H1 (cell line): ENCODE measurements at regions not wholly inside any gene's neighbourhood (a gene's known extent, or its start where the extent isn't known, plus 50 kb on each side); places are given as distances from the start of the nearest gene placed in this dataset.

Experiments
- CBX5 ChIP-seq: fragments of 300-800, 300-1000 bp; sonication (generic); IDR thresholded peaks from 2 replicates; pipeline ENCODE4 v1.7.1; 2016; ENCODE audit warnings: antibody characterized with exemption, low read length, low read depth
- CEBPB ChIP-seq: IDR thresholded peaks from 2 replicates; pipeline ENCODE4 v1.6.1; 2012; ENCODE audit warnings: low read depth, low read length
- CHD1 ChIP-seq: IDR thresholded peaks from 2 replicates; pipeline ENCODE4 v1.6.1; 2012; ENCODE audit warnings: low read depth, low read length, improper control_type of control experiment
- CREB1 ChIP-seq: IDR thresholded peaks from 2 replicates; pipeline ENCODE4 v1.6.1; 2012; ENCODE audit warnings: inconsistent platforms
- EGR1 ChIP-seq: IDR thresholded peaks from 2 replicates; pipeline ENCODE4 v1.6.1; 2011; ENCODE audit warnings: low read depth, low read length, borderline replicate concordance
- EZH2 ChIP-seq: fragments of 200-600 bp; sonication (generic); IDR thresholded peaks from 2 replicates; pipeline ENCODE4 v1.7.1; 2012; ENCODE audit warnings: low read depth, mild to moderate bottlenecking, moderate library complexity, low read length, inconsistent platforms; ENCODE audit not compliant: severe bottlenecking
- PHF8 ChIP-seq: fragments of 200-600 bp; sonication (generic); conservative IDR thresholded peaks from 2 replicates; pipeline ENCODE4 v1.7.1; 2012; ENCODE audit warnings: low read depth, mild to moderate bottlenecking, inconsistent platforms, low read length, moderate library complexity
- RAD21 ChIP-seq, 2 experiments: IDR thresholded peaks in 1 of 2; conservative IDR thresholded peaks in 1 of 2; 2 replicates each; pipeline ENCODE4 v1.6.1; 2011; ENCODE audit warnings: low read depth in 2 of 2, low read length in 2 of 2, improper control_type of control experiment in 1 of 2, inconsistent platforms in 1 of 2, mild to moderate bottlenecking in 1 of 2, moderate library complexity in 1 of 2
- SIRT6 ChIP-seq: IDR thresholded peaks from one replicate; pipeline ENCODE4 v1.7.1; 2012; ENCODE audit warnings: low read length, inconsistent platforms
- SP1 ChIP-seq: IDR thresholded peaks from 2 replicates; pipeline ENCODE4 v1.6.1; 2011; ENCODE audit warnings: low read depth, low read length
- SP2 ChIP-seq: IDR thresholded peaks from 2 replicates; pipeline ENCODE4 v1.6.1; 2012; ENCODE audit warnings: mild to moderate bottlenecking, low read length, inconsistent platforms
- TCF12 ChIP-seq: IDR thresholded peaks from 2 replicates; pipeline ENCODE4 v1.6.1; 2011; ENCODE audit warnings: low read depth, mild to moderate bottlenecking, low read length
- TF ChIP-seq, protein P1 (sequence below): fragments of 300-600 bp; sonication (generic); IDR thresholded peaks from 2 replicates; pipeline ENCODE4 v1.7.1; 2012; ENCODE audit warnings: low read length, moderate library complexity, mild to moderate bottlenecking, inconsistent platforms; ENCODE audit not compliant: insufficient replicate concordance

DNA sequence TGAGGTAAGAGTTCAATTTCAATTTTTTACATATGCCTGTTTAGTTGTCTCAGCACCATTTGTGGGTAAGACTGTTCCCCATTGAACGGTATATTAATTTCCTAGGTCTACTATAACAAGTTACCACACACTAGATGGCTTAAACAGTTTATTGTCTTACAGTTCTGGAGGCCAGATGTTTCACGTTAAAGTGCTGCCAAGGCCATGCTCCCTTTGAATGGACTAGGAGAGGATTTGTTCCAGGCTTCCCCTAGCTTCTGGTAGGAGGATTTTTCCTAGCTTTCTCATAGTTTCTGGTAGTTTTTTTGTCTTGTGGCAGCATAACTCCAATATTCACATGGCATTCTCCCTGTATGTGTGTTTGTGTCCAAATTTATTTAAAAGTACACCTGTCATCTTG lies 149.3 kb upstream of the CYSLTR1 start (continued):
- TF ChIP-seq, protein P1, sequence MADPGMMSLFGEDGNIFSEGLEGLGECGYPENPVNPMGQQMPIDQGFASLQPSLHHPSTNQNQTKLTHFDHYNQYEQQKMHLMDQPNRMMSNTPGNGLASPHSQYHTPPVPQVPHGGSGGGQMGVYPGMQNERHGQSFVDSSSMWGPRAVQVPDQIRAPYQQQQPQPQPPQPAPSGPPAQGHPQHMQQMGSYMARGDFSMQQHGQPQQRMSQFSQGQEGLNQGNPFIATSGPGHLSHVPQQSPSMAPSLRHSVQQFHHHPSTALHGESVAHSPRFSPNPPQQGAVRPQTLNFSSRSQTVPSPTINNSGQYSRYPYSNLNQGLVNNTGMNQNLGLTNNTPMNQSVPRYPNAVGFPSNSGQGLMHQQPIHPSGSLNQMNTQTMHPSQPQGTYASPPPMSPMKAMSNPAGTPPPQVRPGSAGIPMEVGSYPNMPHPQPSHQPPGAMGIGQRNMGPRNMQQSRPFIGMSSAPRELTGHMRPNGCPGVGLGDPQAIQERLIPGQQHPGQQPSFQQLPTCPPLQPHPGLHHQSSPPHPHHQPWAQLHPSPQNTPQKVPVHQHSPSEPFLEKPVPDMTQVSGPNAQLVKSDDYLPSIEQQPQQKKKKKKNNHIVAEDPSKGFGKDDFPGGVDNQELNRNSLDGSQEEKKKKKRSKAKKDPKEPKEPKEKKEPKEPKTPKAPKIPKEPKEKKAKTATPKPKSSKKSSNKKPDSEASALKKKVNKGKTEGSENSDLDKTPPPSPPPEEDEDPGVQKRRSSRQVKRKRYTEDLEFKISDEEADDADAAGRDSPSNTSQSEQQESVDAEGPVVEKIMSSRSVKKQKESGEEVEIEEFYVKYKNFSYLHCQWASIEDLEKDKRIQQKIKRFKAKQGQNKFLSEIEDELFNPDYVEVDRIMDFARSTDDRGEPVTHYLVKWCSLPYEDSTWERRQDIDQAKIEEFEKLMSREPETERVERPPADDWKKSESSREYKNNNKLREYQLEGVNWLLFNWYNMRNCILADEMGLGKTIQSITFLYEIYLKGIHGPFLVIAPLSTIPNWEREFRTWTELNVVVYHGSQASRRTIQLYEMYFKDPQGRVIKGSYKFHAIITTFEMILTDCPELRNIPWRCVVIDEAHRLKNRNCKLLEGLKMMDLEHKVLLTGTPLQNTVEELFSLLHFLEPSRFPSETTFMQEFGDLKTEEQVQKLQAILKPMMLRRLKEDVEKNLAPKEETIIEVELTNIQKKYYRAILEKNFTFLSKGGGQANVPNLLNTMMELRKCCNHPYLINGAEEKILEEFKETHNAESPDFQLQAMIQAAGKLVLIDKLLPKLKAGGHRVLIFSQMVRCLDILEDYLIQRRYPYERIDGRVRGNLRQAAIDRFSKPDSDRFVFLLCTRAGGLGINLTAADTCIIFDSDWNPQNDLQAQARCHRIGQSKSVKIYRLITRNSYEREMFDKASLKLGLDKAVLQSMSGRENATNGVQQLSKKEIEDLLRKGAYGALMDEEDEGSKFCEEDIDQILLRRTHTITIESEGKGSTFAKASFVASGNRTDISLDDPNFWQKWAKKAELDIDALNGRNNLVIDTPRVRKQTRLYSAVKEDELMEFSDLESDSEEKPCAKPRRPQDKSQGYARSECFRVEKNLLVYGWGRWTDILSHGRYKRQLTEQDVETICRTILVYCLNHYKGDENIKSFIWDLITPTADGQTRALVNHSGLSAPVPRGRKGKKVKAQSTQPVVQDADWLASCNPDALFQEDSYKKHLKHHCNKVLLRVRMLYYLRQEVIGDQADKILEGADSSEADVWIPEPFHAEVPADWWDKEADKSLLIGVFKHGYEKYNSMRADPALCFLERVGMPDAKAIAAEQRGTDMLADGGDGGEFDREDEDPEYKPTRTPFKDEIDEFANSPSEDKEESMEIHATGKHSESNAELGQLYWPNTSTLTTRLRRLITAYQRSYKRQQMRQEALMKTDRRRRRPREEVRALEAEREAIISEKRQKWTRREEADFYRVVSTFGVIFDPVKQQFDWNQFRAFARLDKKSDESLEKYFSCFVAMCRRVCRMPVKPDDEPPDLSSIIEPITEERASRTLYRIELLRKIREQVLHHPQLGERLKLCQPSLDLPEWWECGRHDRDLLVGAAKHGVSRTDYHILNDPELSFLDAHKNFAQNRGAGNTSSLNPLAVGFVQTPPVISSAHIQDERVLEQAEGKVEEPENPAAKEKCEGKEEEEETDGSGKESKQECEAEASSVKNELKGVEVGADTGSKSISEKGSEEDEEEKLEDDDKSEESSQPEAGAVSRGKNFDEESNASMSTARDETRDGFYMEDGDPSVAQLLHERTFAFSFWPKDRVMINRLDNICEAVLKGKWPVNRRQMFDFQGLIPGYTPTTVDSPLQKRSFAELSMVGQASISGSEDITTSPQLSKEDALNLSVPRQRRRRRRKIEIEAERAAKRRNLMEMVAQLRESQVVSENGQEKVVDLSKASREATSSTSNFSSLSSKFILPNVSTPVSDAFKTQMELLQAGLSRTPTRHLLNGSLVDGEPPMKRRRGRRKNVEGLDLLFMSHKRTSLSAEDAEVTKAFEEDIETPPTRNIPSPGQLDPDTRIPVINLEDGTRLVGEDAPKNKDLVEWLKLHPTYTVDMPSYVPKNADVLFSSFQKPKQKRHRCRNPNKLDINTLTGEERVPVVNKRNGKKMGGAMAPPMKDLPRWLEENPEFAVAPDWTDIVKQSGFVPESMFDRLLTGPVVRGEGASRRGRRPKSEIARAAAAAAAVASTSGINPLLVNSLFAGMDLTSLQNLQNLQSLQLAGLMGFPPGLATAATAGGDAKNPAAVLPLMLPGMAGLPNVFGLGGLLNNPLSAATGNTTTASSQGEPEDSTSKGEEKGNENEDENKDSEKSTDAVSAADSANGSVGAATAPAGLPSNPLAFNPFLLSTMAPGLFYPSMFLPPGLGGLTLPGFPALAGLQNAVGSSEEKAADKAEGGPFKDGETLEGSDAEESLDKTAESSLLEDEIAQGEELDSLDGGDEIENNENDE, result no peak
- no peak for TF ChIP-seq CHD1
- no peak for TF ChIP-seq CEBPB
- TF ChIP-seq PHF8, result no peak
- no peak for TF ChIP-seq CBX5
- no peak for TF ChIP-seq EZH2
- TF ChIP-seq RAD21 (IDR thresholded peaks at IDR 0.05 in 1 of 2, conservative IDR thresholded peaks at IDR 0.05 in 1 of 2; ENCODE audit: low read depth in 2 of 2, low read length in 2 of 2), result no peak
- TF ChIP-seq CREB1, result no peak
- no peak for TF ChIP-seq SP2
- no peak for TF ChIP-seq TCF12
- TF ChIP-seq SP1, result no peak
- TF ChIP-seq SIRT6, result no peak
- TF ChIP-seq EGR1, result no peak
